Ovary (tissue), 7 donors: ENCODE measurements at regions not wholly inside any gene's neighbourhood (a gene's known extent, or its start where the extent isn't known, plus 50 kb on each side); places are given as distances from the start of the nearest gene placed in this dataset.

Experiments used
- DNase-seq, 5 donors: peaks; one replicate each; pipeline ENCODE4 v3.0.0-alpha.2; 2019 to 2020
- H3K27ac ChIP-seq, 2 donors: fragments of 200-600 bp; one replicate each; pipeline versions ENCODE4 v1.5.1 to v1.8.0; 2019 to 2022
- H3K27me3 ChIP-seq: fragments of 200-600 bp; one replicate; pipeline ENCODE4 v1.8.0; 2022
- H3K36me3 ChIP-seq: fragments of 200-600 bp; sonication (generic); one replicate; pipeline ENCODE4 v1.5.1; 2019
- H3K4me1 ChIP-seq: one replicate; pipeline ENCODE4 v1.8.1; 2013; ENCODE audit warnings: mild to moderate bottlenecking, moderate library complexity; ENCODE audit not compliant: insufficient read depth
- H3K4me3 ChIP-seq: fragments of 200-600 bp; sonication (generic); one replicate; pipeline ENCODE4 v1.5.1; 2017
- H3K9me3 ChIP-seq, 2 donors: fragments of 200-600 bp in 1 of 2; sonication (generic) in 1 of 2; one replicate each; pipeline versions ENCODE4 v1.5.1 to v1.8.1; 2013 to 2019; ENCODE audit warnings: mild to moderate bottlenecking in 1 of 2, moderate library complexity in 1 of 2
- CTCF ChIP-seq, 3 donors: fragments of 450-650 bp in 2 of 3; fragments of 200-600 bp in 1 of 3; IDR thresholded peaks; one replicate each; pipeline versions ENCODE4 v1.5.1 to v1.8.0; 2016 to 2022; ENCODE audit warnings: antibody characterized with exemption in 3 of 3, mild to moderate bottlenecking in 1 of 3
- EP300 ChIP-seq: sonication (generic); formaldehyde crosslinking; IDR thresholded peaks from one replicate; pipeline ENCODE4 v1.6.1; 2017; ENCODE audit warnings: antibody characterized with exemption
- POLR2A ChIP-seq: fragments of 450-650 bp; IDR thresholded peaks from one replicate; pipeline ENCODE4 v1.6.1; 2017; ENCODE audit warnings: antibody characterized with exemption, mild to moderate bottlenecking, moderate library complexity
- WGBS, 3 donors: extraction: QIAGEN DNeasy Blood & Tissue Kit in 1 of 3; methylation state at CpG; one replicate each; pipeline versions ENCODE4 v1.1.5 to v1.1.7; 2013 to 2017; 5-methylcytosine and 5-hydroxymethylcytosine counted together
- intact Hi-C, 4 donors: fragments of 100-400 bp; cut with DNase I; formaldehyde crosslinking; loops; one replicate each; pipeline versions ENCODE4 v1.11.0 to v1.15.1; 2022 to 2023
- donor health status: DM: no; HTN: no; CAD: no; lungs with moderate emphysema.
- donor health status: DM: no; HTN: no; CAD: no.
- donor health status: Bipolar disorder and iron deficiency.
- donor health status: DM: no; HTN: no; CAD: no.
- donor health status: DM: yes; HTN: yes; CAD: no.

- Histone ChIP-seq H3K4me3 (no peak overlapping the region), H3K36me3 (no peaks in the 10 kb centered on the region), H3K27ac (no peak overlapping the region), H3K9me3 (no peaks in the 10 kb centered on the region), H3K4me1 (no peaks in the 10 kb centered on the region), H3K27me3 (no peaks in the 10 kb centered on the region)
- TF ChIP-seq EP300 (no peak), CTCF (IDR thresholded peaks at IDR 0.05) (no peak)
- DNase-seq = no peak
- intact Hi-C loops = no loop called here
Measured at GRCh38 chr3:146967783-146968182, 362.6 kb upstream of the PLSCR5 start.

GRCh38 chr3:146966124-146966523 is 361.0 kb upstream of the PLSCR5 start:
- intact Hi-C loops = no loop called here
- Histone ChIP-seq H3K4me3 (no peak overlapping the region), H3K4me1 (no peaks in the 10 kb centered on the region), H3K36me3 (no peaks in the 10 kb centered on the region), H3K27ac (no peak overlapping the region), H3K9me3 (no peaks in the 10 kb centered on the region), H3K27me3 (no peaks in the 10 kb centered on the region)
- TF ChIP-seq POLR2A = no peak
- TF ChIP-seq EP300 = no peak
- 90 to 94% (median 90%) methylated on average over 3 of the region's 3 CpGs for WGBS, 3 donors
- no peak for DNase-seq

DNA sequence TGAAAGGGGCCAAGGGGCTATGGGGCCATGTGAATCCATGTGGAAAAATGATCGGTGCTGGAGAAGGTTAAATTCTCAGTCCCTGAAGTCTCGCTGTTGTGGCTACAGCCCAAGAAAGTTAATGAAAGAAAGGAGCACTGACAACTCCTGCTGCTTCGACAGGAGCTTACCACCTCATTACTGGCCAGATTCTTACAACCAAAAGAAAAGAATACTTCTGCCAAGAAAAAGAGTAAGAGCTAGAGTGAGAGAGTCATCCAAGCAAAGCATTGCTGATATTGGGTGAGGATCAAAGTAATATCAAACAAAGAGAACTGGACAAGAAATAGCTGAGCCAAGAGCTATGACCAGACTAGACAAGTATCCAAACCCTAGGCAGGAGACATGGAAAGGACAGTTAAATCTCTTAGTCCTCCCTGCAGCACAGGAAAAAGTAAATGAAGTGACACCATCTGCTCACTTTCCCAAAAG is 348.4 kb upstream of the PLSCR5 start:
- WGBS, 3 donors = 9 to 13% (median 11%) methylated on average over 3 of the region's 3 CpGs
- Histone ChIP-seq H3K9me3 (no peaks in the 10 kb centered on the region), H3K4me3 (no peak overlapping the region), H3K27me3 (no peaks in the 10 kb centered on the region), H3K4me1 (no peaks in the 10 kb centered on the region), H3K36me3 (no peaks in the 10 kb centered on the region), H3K27ac (no peak overlapping the region)
- TF ChIP-seq EP300 = no peak
- TF ChIP-seq POLR2A = no peak
- TF ChIP-seq CTCF (IDR thresholded peaks at IDR 0.05) = no peak
- DNase-seq = no peak
- intact Hi-C loops = no loop called here

GRCh38 chr3:146948985-146949384 is 343.8 kb upstream of the PLSCR5 start:
- no peaks in the 10 kb centered on the region for H3K9me3 ChIP-seq
- WGBS, 3 donors = 90 to 94% (median 93%) methylated on average over 8 of the region's 8 CpGs

GRCh38 chr3:146948186-146948585 is 343.0 kb upstream of the PLSCR5 start:
- no peak for TF ChIP-seq EP300
- no peak for TF ChIP-seq CTCF (IDR thresholded peaks at IDR 0.05)
- no peak for TF ChIP-seq POLR2A
- Histone ChIP-seq H3K27me3 (no peaks in the 10 kb centered on the region), H3K4me1 (no peaks in the 10 kb centered on the region), H3K27ac (no peak overlapping the region), H3K36me3 (no peaks in the 10 kb centered on the region), H3K4me3 (no peak overlapping the region), H3K9me3 (no peaks in the 10 kb centered on the region)
- intact Hi-C loops = no loop called here
- 23 to 35% (median 30%) methylated on average over 1 of the region's 1 CpG for WGBS, 3 donors
- DNase-seq = no peak

More at GRCh38 chr3:146948985-146949384, 343.8 kb upstream of the PLSCR5 start:
- intact Hi-C loops = no loop called here
- H3K27ac ChIP-seq = no peak overlapping the region
- no peak for DNase-seq
- no peak overlapping the region for H3K4me3 ChIP-seq
- no peaks in the 10 kb centered on the region for H3K36me3 ChIP-seq
- TF ChIP-seq EP300 = no peak
- no peak for TF ChIP-seq CTCF (IDR thresholded peaks at IDR 0.05)
- no peak for TF ChIP-seq POLR2A
- H3K27me3 ChIP-seq = no peaks in the 10 kb centered on the region
- H3K4me1 ChIP-seq = no peaks in the 10 kb centered on the region
